GM19193 (cell line): ENCODE measurements at regions not wholly inside any gene's neighbourhood (a gene's known extent, or its start where the extent isn't known, plus 50 kb on each side); places are given as distances from the start of the nearest gene placed in this dataset.

Source experiments
- POLR2A ChIP-seq: IDR thresholded peaks from 4 replicates; pipeline ENCODE4 v1.6.1; 2011; ENCODE audit not compliant: insufficient read depth, insufficient read length; ENCODE audit errors: extremely low read depth

DNA sequence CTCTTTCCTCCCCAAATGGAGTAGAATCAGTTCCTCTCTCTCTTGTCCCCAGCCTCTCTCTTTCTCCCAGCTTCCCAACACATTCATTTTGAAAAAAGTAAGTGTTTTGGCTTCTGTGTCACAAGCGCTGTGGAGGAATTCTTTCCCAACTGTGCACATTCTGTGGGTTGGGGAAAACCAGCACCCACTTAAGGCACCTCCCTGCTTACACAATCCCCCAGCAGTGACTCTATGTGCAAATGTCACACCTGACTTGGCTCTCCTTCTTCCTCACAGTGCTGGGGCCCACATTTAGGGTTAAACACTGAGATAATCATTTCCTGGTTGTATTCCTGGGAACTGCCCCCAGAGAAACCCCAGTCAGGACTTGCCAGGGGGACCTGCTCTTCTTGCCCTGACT lies 358.1 kb upstream of the ZNF32 start:
- no peak for TF ChIP-seq POLR2A

DNA sequence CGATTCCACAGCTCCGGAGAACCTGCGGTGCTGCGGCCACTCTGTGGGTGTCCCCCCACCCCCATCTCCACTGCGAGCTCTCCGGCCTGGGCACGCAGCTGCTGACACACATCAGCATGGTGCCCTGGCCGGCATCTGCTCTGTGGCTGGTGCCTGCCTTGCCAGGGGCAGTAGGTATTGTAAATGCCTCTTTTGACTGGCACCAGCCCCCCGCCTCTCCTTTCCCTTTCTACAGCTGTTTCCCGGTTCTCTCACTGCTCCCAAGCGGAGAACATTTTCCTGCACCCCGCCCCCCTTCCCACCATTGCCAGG lies 357.1 kb upstream of the ZNF32 start:
- no peak for TF ChIP-seq POLR2A

DNA sequence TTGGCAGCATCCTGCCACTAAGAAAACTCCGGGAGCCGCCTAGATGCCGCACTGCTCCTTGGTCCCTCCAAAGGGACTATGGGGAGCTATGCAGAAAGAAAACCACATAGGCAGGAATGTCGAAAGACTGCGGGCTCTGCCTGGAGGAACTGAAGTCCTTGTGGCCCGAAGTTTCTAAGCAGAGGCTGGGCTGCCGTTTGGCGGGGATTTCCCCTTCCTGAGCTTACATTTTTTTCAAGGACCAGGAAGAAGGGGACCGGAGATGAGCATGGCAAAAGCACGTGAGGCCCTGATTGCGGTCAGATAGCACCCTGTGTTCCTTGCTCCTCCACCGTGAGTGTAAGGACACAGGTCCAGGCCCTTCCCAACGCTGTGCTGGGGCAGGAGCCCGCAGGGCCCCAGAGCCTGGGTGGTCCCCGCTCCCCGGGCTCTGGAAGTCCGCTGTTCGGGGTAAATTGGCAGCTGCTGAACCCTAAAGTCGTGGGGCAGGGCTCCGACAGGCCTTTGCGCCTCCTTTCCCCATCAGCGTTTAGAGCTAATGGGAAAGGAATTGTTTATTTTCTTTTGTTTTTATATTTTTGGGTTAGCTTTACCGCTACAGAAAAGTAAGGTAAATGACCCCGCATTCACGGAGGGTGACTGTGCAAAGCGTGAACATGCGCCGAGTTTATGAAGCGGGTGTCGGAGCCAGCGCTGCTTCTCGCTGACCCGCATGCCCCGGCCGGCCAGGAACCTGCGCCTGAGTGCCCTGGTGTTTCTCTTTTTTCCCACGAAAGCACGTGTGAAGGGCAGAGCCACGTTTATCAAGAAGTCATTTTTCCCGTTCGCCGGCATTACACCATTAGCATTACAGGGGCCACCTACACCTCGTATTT lies 356.5 kb upstream of the ZNF32 start:
- no peak for TF ChIP-seq POLR2A

DNA sequence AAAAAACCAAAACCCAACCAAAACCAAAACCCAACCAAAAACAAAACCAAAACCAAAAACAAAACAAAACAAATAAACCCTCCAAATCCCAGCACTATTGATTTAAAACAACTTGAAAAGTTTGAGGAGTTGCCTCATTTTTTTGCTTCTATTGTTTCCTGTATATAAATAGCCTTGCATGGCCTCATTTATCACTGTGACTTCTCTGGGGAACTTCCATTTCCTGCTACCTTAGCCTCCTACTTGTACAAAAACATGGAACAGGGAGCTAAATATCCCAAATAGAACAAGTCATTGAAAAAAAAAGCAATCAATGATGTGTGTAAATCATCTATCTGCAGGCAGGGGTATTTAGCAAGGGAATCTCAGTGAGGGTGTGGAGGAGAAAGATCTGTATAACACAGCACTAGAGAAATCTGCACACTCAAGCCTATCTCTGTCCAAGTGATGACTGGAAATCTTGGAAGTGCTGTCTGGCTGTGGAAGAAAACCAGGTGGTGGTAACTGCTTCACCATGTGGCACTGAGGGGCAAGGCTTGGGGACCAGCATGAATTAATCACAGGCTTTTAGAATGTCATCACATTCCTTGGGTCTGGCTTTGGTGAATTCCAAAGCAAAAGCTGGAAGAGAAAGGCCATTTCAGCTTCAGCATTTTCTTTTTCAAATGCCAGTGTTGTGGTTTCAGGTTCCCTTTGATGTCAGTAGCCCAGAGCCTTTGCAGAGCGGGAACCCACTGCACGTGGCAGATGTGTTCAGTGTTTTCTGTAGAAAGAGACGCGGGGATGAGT lies 349.5 kb upstream of the ZNF32 start:
- no peak for TF ChIP-seq POLR2A

DNA sequence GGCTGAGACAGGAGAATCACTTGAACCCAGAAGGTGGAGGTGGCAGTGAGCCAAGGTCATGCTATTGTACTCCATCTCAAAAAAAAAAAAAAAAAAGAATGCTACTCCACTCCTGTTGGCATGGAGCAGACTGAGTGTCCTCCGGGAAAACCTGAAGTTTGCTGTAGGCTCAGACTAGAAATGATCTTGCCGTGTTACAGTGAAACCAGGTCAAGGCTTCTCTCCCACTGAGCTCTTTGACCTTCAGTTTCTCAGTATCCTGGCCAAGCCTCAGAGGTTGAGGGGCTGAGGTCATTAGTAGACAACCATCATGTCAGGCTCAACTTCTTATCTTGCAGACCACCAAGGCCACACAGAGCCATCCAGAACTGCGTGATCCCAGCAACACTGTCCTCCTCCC lies 348.6 kb upstream of the ZNF32 start:
- no peak for TF ChIP-seq POLR2A

DNA sequence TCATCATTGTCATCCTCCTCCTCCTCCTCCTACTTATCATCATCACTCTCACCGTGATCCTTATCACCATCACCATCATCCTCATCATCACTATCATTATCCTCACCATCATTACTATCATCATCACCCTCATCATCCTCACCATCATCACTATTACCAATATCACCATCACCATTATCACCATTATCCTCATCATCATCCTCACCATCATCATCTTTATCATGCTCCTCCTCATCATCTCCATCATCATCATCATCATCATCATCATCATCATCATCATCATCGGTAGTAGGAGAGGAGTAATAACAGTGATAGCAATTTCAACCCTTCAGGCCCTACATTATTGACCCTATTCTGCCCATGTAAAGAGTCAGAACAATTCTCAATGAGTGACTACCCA lies 345.9 kb upstream of the ZNF32 start:
- TF ChIP-seq POLR2A, result no peak

DNA sequence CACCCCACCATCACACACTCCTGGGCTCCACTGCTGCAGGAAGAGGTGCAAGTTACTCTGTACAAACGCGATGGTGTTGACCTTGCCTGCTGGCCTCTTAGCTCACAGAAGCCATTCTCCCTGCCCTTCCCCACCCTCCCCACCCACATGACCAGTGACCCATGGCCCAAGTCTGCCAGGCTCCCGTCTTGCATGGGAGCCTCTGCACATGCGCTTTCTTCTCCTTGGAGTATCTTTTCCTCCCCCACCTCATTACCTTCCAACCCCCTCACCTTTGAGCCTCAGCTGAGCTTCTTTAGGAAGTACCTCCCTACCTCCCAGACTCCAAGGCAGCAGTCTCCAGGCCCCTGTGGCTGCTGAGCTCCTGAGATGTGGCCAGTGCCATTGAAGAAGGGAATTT lies 337.7 kb upstream of the ZNF32 start:
- TF ChIP-seq POLR2A, result no peak

DNA sequence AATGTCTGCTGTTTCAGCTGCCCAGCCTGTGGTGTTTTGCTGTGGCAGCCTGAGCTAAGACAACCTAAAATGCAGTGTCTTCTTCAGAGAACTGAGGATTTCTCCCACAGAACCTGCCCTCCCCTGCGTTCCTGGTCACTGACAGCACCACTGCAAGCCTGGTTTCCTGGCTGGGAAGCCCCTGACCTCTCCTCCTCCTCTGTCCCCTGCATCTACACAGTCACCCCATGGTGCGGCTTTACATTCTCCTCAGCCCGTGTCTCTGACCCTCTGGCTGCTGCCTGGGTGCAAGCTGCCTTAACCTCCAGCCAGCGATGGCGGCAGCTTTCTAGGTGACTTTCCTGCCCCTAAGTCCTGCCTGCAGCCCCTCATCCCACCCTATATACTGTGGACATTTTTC lies 337.3 kb upstream of the ZNF32 start:
- no peak for TF ChIP-seq POLR2A

DNA sequence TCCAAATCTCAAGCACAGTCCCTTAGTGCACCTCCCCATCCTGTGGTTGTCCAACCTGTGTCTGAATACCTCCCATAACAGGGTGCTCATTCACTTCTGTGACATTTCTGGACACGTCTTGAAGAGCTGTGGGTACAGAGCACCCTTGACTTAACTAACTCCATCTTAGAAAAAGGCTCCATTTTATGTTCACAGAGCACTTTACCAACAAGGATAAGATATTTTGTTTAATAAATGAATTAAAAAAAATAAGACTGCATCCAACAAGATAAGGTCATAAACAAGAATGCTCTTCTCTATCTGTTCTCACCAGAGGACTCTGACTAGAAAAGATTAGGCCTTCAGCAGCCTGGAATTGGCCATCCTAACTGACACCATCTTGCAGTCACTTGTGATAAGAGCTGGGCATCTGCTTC lies 335.2 kb upstream of the ZNF32 start:
- no peak for TF ChIP-seq POLR2A

DNA sequence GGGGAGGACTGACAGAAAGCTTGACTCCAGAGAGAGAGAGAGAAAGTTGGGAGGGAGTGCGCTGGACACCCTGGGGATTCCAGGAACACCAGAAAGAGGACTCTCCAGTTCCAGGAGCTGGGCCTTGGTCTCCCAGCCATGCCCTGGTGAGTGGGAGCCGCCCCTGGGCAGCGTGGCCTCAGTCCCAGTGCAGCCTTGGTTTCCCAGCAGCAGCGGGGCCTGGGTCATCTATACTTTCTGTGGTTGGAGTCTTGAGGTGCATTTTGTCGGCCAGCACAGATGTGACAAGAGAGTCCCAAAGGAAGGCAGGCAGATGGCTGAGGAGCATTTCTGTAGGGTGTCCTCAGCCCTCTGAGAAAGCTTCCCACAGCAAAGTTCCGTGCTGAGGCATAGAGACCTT lies 334.7 kb upstream of the ZNF32 start:
- no peak for TF ChIP-seq POLR2A

DNA sequence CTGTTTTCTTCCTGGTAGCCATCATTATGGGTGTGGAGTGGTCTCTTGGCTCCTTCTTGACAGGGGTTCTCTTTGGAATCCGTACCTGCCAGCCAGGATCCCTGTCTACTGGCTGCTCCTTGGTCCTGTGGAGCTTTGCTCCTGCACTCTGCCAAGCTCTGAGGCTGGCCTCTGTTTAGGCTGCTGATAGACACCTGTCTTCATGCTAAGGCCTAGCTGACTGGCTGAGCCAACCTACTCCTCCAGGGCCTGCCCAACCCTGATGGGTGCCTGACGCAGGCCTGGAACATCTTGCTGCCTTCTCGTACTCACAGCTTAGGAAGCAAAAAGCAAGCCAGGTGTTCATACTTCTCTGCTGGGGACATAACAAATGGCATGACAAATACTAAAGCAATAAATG lies 333.6 kb upstream of the ZNF32 start:
- TF ChIP-seq POLR2A, result no peak

DNA sequence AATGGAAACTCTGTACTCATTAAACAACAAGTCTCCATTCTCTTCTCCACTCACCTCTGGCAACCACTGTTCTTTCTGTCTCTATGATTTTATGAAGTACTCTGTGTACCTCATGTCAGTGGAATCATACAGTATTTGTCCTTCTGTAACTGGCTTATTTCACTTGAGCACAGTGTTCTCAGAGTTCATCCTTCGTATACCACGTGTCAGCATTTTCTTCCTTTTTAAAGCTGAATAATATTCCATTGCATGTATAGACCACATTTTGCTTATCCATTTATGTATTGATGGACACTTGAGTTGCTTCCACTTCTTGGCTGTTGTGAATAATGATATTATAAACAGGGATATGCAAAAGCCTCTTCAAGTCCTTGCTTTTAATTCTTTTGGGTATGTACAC lies 333.0 kb upstream of the ZNF32 start:
- TF ChIP-seq POLR2A, result no peak

DNA sequence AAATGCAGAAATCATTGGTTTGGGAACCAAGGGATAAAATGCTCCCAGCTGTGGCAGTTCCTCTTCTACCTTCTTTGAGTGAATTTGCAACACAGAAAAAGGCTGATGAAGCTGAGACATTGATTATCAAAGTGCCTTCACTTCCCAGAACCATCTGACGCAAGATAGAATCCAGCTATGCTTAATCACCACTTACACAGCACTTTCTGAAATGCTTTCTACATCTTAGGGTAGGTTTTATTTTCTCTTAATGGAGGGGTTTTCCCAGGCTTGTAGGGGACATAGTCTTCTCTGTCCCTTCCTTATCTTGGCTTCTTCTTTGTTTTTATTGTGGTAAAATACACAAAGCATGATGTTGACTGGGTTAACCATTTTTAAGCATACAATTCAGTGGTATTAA lies 332.6 kb upstream of the ZNF32 start:
- no peak for TF ChIP-seq POLR2A

DNA sequence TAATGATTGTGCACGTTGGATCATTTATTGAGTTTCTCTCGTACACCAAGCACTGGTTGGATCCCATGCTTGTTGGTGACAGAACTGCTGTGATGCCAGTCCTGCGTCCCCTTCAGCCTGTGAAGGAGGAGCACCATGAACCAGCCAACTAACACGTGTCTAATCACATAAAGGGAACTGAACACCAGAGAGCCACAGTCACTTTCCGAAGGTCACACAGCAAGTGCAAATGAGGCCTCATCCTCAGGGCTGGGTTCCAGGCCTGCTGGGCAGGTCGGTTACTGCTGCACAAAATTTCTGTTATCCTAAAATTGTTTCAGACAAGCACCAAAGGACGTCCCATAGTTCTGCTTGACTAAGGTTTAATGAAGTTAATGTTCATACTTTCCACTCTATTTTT lies 332.0 kb upstream of the ZNF32 start:
- no peak for TF ChIP-seq POLR2A

DNA sequence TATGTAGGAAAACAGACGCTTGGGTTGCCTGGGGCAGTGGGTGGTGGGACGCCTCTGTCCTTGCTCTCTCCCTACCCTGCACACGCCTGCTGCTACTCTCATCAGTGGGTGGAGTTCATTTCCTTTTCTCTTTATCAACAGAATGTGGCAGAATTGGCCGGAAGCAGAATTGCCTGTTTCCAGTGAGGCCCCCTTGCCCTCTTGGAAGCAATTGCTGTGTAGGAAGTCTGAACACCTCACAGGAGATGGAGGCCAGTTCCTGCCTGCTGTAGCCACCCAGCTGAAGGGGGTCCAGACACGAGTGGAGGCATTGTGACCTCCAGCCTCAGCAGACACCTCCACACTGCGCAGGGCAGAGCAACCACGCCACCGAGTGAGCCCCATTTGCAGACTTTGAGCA lies 331.6 kb upstream of the ZNF32 start:
- no peak for TF ChIP-seq POLR2A

DNA sequence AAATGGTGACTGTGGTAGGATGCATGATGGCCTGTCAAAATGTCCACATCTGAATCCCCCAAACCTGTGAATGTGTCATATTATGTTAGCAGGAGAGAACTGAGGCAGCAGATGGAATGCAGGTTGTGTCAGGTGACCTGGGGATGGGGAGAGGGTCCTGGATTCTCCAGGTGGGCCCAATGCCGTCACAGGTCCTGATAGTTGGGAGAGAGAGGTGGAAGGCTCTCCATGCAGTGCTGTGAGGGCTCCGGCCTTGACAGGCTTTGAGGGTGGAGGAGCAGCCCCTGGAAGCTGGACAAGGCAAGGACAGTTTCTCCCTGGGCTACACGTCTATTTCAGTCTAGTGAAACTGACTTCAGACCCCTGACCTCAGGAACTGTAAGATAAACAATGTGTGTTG lies 330.9 kb upstream of the ZNF32 start:
- no peak for TF ChIP-seq POLR2A
